Activated B cell treated with CpG ODN at 0.5 μM for 24 hours (primary cell): ENCODE measurements at regions not wholly inside any gene's neighbourhood (a gene's known extent, or its start where the extent isn't known, plus 50 kb on each side); places are given as distances from the start of the nearest gene placed in this dataset.

Experiments used
- ATAC-seq: fragments of 200-7000 bp; cut with Tn5 transposase; one replicate; pipeline ENCODE4 v1.10.0; 2021; ENCODE audit warnings: low read depth, mild to moderate bottlenecking, moderate library complexity
- CTCF ChIA-PET: fragments of 350-600 bp; sonication (Branson Sonifier 250); formaldehyde crosslinking; loops from one replicate; lab custom pipeline; 2021; ENCODE audit warnings: antibody characterized with exemption; lab: Charles Lee
- POLR2A ChIA-PET: fragments of 350-600 bp; sonication (Branson Sonifier 250); formaldehyde crosslinking; loops from one replicate; lab custom pipeline; 2021; ENCODE audit warnings: antibody characterized with exemption; lab: Charles Lee
- DNase-seq: peaks from one replicate; pipeline ENCODE4 v3.0.0; 2022
- H3K27ac Mint-ChIP-seq: one replicate; pipeline ENCODE4 v1.8.0; 2020; ENCODE audit warnings: mixed read lengths
- H3K27me3 Mint-ChIP-seq: one replicate; pipeline ENCODE4 v1.8.0; 2021; ENCODE audit warnings: mixed read lengths
- H3K36me3 Mint-ChIP-seq: one replicate; pipeline ENCODE4 v1.8.0; 2021; ENCODE audit warnings: low read depth, mixed read lengths
- H3K4me1 Mint-ChIP-seq: one replicate; pipeline ENCODE4 v1.8.0; 2021; ENCODE audit warnings: mixed read lengths
- H3K4me3 Mint-ChIP-seq: one replicate; pipeline ENCODE4 v1.8.0; 2020; ENCODE audit warnings: mild to moderate bottlenecking, mixed read lengths
- H3K9me3 Mint-ChIP-seq: one replicate; pipeline ENCODE4 v1.8.0; 2020; ENCODE audit warnings: mixed read lengths
- intact Hi-C: fragments of 100-400 bp; cut with micrococcal nuclease; formaldehyde crosslinking; loops from one replicate; pipeline ENCODE4 v1.15.1; 2024
- TF ChIP-seq, protein P1 (sequence below): fragments of 200-600 bp; IDR thresholded peaks from one replicate; pipeline ENCODE4 v1.8.0; 2022; ENCODE audit warnings: antibody characterized with exemption, mild to moderate bottlenecking

DNA sequence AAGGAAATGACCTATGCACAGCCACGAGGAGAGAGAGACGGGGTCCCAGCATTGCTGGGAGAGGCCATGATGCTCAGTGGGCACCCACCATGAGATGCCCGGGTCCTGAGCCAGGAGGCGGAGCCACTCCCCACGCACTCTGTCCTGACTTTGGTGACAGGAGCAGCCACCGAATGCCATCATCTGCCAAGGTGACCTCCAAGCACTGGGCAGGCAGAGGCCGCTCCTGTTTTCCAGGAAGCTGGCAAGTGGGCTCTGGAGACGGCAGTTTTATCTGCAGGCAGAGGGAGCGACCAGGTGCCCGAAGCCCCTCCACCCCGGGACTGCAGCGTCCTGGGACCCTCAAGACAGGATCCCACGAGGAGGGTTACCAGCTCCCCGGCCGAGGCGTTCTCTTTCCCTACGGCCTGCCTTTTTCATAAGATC lies 453.9 kb downstream of the BRD1 start:
- H3K9me3 Mint-ChIP-seq: no peaks in the 10 kb centered on the region
- ATAC-seq (no peak), DNase-seq (no peak)
- no peaks in the 10 kb centered on the region for H3K4me1 Mint-ChIP-seq
- TF ChIP-seq, protein P1, sequence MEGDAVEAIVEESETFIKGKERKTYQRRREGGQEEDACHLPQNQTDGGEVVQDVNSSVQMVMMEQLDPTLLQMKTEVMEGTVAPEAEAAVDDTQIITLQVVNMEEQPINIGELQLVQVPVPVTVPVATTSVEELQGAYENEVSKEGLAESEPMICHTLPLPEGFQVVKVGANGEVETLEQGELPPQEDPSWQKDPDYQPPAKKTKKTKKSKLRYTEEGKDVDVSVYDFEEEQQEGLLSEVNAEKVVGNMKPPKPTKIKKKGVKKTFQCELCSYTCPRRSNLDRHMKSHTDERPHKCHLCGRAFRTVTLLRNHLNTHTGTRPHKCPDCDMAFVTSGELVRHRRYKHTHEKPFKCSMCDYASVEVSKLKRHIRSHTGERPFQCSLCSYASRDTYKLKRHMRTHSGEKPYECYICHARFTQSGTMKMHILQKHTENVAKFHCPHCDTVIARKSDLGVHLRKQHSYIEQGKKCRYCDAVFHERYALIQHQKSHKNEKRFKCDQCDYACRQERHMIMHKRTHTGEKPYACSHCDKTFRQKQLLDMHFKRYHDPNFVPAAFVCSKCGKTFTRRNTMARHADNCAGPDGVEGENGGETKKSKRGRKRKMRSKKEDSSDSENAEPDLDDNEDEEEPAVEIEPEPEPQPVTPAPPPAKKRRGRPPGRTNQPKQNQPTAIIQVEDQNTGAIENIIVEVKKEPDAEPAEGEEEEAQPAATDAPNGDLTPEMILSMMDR: no peak
- H3K4me3 Mint-ChIP-seq: no peak overlapping the region
- CTCF ChIA-PET: no interaction called here
- H3K27me3 Mint-ChIP-seq: peaks cover 7% of the 10 kb centered on the region
- no peaks in the 10 kb centered on the region for H3K36me3 Mint-ChIP-seq
- no peak overlapping the region for H3K27ac Mint-ChIP-seq
- POLR2A ChIA-PET: no interaction called here
- intact Hi-C loops: no loop called here

DNA sequence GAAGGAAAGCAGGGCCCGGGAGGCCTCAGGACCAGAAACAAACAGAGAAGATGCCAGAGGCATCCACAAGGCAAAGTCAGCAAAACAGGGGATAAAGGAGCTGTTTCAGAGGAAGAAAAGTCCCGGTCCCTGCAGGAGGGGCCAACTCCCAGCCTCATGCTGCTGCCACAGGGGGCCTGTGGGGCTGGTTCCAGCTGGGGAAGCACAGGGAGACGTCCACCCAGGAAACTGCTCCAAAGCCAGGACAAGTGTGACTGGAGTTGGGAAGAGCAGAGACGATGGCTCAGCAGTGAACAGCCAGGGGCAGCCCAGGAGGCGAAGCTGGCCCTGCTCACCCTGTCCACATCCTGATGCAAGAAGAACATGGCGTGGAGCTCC lies 454.4 kb downstream of the BRD1 start:
- ATAC-seq (no peak), DNase-seq (no peak)
- no peaks in the 10 kb centered on the region for H3K9me3 Mint-ChIP-seq
- H3K27ac Mint-ChIP-seq: no peak overlapping the region
- H3K4me1 Mint-ChIP-seq: no peaks in the 10 kb centered on the region
- CTCF ChIA-PET: no interaction called here
- TF ChIP-seq, protein P1: no peak
- intact Hi-C loops: no loop called here
- POLR2A ChIA-PET: no interaction called here
- H3K36me3 Mint-ChIP-seq: no peaks in the 10 kb centered on the region
- no peak overlapping the region for H3K4me3 Mint-ChIP-seq
- H3K27me3 Mint-ChIP-seq: peaks cover 7% of the 10 kb centered on the region

DNA sequence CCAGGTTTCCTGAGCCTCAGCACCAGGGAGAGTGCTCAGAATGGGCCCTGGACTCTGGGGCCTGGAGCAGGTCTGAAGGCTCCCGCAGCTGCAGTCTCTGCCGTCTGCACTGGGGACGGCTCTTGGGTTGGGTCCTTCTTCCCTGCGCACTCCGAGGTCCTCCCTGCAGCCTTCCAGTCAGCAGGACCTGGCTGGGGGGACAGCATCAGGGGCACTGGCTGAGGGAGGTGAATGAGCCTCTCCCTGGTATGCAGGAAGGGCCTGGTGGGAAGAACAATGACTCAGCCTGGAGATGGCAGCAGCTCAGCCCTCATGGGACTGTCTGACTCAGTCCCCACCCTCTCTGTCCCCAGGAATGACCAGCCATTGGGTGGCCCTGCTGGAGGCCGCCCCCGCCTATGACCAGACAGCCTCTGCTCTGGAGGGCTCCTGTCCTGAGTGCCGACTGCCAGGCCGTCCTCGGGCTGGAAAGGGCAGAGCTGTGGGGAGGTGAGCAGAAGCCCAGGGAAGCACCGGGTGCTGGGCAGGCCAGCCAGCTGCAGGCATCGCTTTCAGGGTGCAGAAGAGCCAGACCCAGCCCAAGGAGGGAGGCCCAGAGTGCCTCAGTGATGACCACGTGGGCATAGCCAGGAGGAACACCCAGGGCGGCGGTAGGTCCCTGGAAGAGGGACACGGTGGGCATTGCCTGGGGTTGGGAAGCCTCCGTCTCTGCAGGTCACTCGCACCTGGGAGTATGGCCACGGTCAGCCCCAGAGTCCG lies 455.0 kb downstream of the BRD1 start:
- Mint-ChIP-seq H3K27me3 (peaks cover 6% of the 10 kb centered on the region), H3K4me3 (no peak overlapping the region), H3K4me1 (no peaks in the 10 kb centered on the region), H3K9me3 (no peaks in the 10 kb centered on the region), H3K36me3 (no peaks in the 10 kb centered on the region), H3K27ac (no peak overlapping the region)
- DNase-seq (no peak), ATAC-seq (no peak)
- intact Hi-C loops: no loop called here
- ChIA-PET POLR2A (no interaction called here), CTCF (no interaction called here)
- TF ChIP-seq, protein P1: no peak

DNA sequence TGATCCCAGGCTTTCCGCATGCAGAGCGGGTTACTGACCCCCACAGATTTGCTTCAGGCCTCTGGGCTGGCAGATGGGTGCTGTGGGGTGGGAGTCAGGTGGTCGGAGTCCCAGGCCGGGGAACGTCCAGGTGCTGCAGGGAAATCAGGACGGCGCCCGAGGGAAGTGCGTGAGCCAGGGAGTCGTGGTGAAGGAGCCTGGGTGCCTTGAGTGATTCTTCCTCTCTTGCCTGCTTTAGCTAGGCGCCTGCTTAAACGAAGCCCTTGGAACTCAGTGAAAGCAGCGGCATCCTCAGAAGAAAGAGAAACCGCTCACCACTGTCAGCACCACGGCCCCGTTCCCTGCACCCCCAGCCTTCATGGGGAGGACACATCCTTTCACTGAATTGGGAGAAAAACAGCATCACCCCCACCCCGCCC lies 455.6 kb downstream of the BRD1 start:
- H3K27me3 Mint-ChIP-seq: peaks cover 5% of the 10 kb centered on the region
- TF ChIP-seq, protein P1: no peak
- H3K9me3 Mint-ChIP-seq: no peaks in the 10 kb centered on the region
- H3K4me3 Mint-ChIP-seq: no peak overlapping the region
- no peaks in the 10 kb centered on the region for H3K36me3 Mint-ChIP-seq
- intact Hi-C loops: no loop called here
- H3K4me1 Mint-ChIP-seq: no peaks in the 10 kb centered on the region
- ChIA-PET POLR2A (no interaction called here), CTCF (no interaction called here)
- no peak overlapping the region for H3K27ac Mint-ChIP-seq
- ATAC-seq (no peak), DNase-seq (no peak)

DNA sequence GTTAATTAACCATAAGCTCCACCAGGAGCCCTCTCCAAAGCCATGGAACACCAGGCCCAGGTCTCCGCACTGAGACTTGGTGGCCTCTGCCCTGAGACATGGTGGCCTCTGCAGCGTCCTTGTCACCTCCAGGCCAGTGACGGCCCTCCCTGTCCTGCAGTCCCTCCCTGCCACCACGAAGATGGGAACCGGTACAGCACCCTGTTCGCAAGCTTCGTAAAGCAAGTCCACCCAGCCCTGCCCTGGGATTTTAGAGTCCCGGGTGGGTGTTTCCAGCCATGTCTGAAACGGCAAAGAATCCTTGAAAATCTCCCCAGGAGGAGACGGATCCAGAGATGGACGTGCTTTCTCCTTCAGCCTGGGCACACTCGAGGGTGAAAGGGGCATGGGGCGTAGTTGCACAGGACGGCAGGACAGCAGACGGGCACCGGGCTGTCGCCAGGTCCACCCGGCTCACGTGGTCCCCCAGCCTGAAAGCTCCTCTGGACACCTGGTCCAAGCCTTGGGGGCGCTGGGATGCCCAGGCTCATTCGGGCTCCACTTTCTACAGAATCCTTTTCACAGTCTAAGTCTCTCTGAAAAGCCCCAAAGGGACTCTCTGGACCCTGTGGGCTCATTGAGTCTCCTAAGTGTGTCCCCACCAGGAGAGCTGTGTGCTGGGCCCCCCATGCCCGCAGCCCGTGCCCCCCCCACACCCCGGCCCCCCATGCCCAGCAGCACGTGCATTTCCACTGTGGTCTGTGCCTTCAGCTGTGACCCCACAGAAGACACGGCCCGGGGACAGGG lies 456.2 kb downstream of the BRD1 start:
- DNase-seq (no peak), ATAC-seq (no peak)
- ChIA-PET POLR2A (no interaction called here), CTCF (no interaction called here)
- no peaks in the 10 kb centered on the region for H3K4me1 Mint-ChIP-seq
- TF ChIP-seq, protein P1: no peak
- intact Hi-C loops: no loop called here
- H3K4me3 Mint-ChIP-seq: no peak overlapping the region
- no peak overlapping the region for H3K27ac Mint-ChIP-seq
- no peaks in the 10 kb centered on the region for H3K9me3 Mint-ChIP-seq
- peaks cover 5% of the 10 kb centered on the region for H3K27me3 Mint-ChIP-seq
- no peaks in the 10 kb centered on the region for H3K36me3 Mint-ChIP-seq
